ENCODE measurements at regions not wholly inside any gene's neighbourhood (a gene's known extent, or its start where the extent isn't known, plus 50 kb on each side); places are given as distances from the start of the nearest gene placed in this dataset.

DNA sequence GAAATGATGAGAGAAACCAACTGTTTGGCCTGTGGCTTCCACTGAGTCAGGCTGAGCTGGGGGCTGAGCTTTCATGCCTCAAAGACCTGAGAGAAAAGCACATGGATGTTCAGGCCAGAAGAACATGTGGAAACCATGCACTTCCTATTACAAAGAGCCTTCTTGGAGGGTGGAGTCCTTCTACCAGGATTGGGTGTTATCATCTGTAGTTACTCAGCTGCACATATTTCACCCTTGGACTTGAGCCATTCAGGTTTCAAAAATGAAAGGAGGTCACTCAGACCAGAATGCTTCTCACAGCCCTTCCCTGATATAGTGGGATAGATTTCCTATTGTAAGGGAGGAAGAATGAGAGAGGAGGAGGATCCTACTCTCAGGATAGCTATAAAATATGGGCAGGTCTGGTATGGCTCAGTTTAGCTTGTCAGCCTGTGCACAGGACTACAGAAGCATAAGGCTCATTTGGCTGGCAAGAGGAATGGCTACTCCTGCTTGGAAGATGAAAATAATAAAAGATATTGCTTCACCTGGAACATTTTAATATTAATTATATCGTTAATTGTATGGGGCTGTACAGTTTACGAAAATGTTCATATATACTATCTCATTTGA, 173.6 kb upstream of the TMC3 start:
- Histone ChIP-seq H3K79me2 (replicated peaks; ENCODE audit: insufficient read depth) (no peaks in the 10 kb centered on the region), H3F3A (replicated peaks; ENCODE audit: low read depth) (no peaks in the 10 kb centered on the region), H3K27ac (ENCODE audit: low read depth) (no peak overlapping the region), H3K4me3 (no peak overlapping the region), H3K4me2 (no peak overlapping the region), H3K4me1 (ENCODE audit: insufficient read depth) (peaks cover 10% of the 10 kb centered on the region), H3K36me3 (ENCODE audit: insufficient read depth) (no peaks in the 10 kb centered on the region), H4K20me1 (replicated peaks; ENCODE audit: insufficient read depth) (no peaks in the 10 kb centered on the region), H3K27me3 (ENCODE audit: insufficient read depth) (no peaks in the 10 kb centered on the region), H3K9me2 (ENCODE audit: insufficient read depth) (no peaks in the 10 kb centered on the region), H2AFZ (no peak overlapping the region)
- Mint-ChIP-seq H3K36me3 (ENCODE audit: low read depth) (no peaks in the 10 kb centered on the region), H3K4me1 (peaks cover 11% of the 10 kb centered on the region; the same call in 2 of the 3 replicates), H3K4me3 (no peak overlapping the region), H3K9me3 (no peaks in the 10 kb centered on the region), H3K27ac (no peak overlapping the region), H3K27me3 (ENCODE audit: insufficient read depth, low read depth, poor library complexity) (peaks cover 2% of the 10 kb centered on the region)
- no peak for TF ChIP-seq JUNB (IDR thresholded peaks at IDR 0.05; ENCODE audit: unreplicated experiment)
- ATAC-seq (no peak), DNase-seq (ENCODE audit: low spot score) (no peak)

DNA sequence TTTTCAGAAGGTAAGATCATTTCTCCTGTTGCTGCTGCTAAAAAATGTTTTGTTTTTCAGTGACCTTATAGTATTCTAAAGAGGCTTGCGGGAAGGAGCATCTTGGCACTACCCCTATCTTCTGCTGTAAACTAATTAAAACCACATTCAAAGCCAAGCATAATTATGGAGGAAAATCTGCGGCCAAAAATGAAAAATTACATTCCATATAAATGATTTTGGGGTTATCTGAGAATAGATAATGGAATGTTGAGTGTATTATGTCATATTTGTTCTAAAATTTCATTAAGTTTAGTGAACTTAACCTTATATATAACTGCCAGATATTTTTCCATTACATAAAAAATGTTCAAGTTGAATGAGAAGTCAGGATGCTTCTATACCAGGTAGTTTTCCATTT, 170.4 kb upstream of the TMC3 start:
- TF ChIP-seq POLR2AphosphoS5 (IDR thresholded peaks at IDR 0.05; ENCODE audit: low read depth): no peak
- Mint-ChIP-seq H3K36me3 (ENCODE audit: low read depth) (no peaks in the 10 kb centered on the region), H3K4me3 (no peak overlapping the region), H3K27me3 (ENCODE audit: insufficient read depth, low read depth, poor library complexity) (peaks cover 2% of the 10 kb centered on the region), H3K9me3 (no peaks in the 10 kb centered on the region), H3K27ac (no peak overlapping the region), H3K4me1 (peaks cover 11% of the 10 kb centered on the region; the same call in 2 of the 3 replicates)
- Histone ChIP-seq H3K4me1 (ENCODE audit: insufficient read depth) (peaks cover 10% of the 10 kb centered on the region), H3K4me3 (no peak overlapping the region), H3K79me2 (replicated peaks; ENCODE audit: insufficient read depth) (no peaks in the 10 kb centered on the region), H3K27me3 (ENCODE audit: insufficient read depth) (no peaks in the 10 kb centered on the region), H3F3A (replicated peaks; ENCODE audit: low read depth) (no peaks in the 10 kb centered on the region), H3K9me2 (ENCODE audit: insufficient read depth) (no peaks in the 10 kb centered on the region), H3K27ac (ENCODE audit: low read depth) (no peak overlapping the region), H3K36me3 (ENCODE audit: insufficient read depth) (no peaks in the 10 kb centered on the region), H3K4me2 (no peak overlapping the region), H2AFZ (no peak overlapping the region), H4K20me1 (replicated peaks; ENCODE audit: insufficient read depth) (no peaks in the 10 kb centered on the region)
- DNase-seq (ENCODE audit: low spot score) (no peak), ATAC-seq (no peak)

- Mint-ChIP-seq H3K4me1 (no peaks in the 10 kb centered on the region), H3K27me3 (ENCODE audit: insufficient read depth, low read depth, poor library complexity) (peaks cover 1% of the 10 kb centered on the region), H3K36me3 (ENCODE audit: low read depth) (no peaks in the 10 kb centered on the region), H3K4me3 (no peak overlapping the region), H3K9me3 (no peaks in the 10 kb centered on the region), H3K27ac (no peak overlapping the region)
- H2AFZ ChIP-seq: no peak overlapping the region
- TF ChIP-seq EZH2phosphoT487 (IDR thresholded peaks at IDR 0.05; ENCODE audit: unreplicated experiment): no peak
- TF ChIP-seq CREB1 (CRISPR knock-in tag; IDR thresholded peaks at IDR 0.05; ENCODE audit: low read depth): no peak
- TF ChIP-seq, protein P1, sequence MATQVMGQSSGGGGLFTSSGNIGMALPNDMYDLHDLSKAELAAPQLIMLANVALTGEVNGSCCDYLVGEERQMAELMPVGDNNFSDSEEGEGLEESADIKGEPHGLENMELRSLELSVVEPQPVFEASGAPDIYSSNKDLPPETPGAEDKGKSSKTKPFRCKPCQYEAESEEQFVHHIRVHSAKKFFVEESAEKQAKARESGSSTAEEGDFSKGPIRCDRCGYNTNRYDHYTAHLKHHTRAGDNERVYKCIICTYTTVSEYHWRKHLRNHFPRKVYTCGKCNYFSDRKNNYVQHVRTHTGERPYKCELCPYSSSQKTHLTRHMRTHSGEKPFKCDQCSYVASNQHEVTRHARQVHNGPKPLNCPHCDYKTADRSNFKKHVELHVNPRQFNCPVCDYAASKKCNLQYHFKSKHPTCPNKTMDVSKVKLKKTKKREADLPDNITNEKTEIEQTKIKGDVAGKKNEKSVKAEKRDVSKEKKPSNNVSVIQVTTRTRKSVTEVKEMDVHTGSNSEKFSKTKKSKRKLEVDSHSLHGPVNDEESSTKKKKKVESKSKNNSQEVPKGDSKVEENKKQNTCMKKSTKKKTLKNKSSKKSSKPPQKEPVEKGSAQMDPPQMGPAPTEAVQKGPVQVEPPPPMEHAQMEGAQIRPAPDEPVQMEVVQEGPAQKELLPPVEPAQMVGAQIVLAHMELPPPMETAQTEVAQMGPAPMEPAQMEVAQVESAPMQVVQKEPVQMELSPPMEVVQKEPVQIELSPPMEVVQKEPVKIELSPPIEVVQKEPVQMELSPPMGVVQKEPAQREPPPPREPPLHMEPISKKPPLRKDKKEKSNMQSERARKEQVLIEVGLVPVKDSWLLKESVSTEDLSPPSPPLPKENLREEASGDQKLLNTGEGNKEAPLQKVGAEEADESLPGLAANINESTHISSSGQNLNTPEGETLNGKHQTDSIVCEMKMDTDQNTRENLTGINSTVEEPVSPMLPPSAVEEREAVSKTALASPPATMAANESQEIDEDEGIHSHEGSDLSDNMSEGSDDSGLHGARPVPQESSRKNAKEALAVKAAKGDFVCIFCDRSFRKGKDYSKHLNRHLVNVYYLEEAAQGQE (IDR thresholded peaks at IDR 0.05; ENCODE audit: unreplicated experiment): no peak
- TF ChIP-seq JUNB (IDR thresholded peaks at IDR 0.05; ENCODE audit: unreplicated experiment): no peak
- TF ChIP-seq POLR2AphosphoS5 (IDR thresholded peaks at IDR 0.05; ENCODE audit: low read depth): no peak
- no peak overlapping the region for H3K27ac ChIP-seq (ENCODE audit: low read depth)
- H4K20me1 ChIP-seq (replicated peaks; ENCODE audit: insufficient read depth): no peaks in the 10 kb centered on the region
- no peaks in the 10 kb centered on the region for H3K9me2 ChIP-seq (ENCODE audit: insufficient read depth)
- DNase-seq (ENCODE audit: low spot score): no peak
- H3K27me3 ChIP-seq (ENCODE audit: insufficient read depth): no peaks in the 10 kb centered on the region
- H3K4me3 ChIP-seq: no peak overlapping the region
- H3K36me3 ChIP-seq (ENCODE audit: insufficient read depth): no peaks in the 10 kb centered on the region
- ATAC-seq: no peak
- no peak overlapping the region for H3K4me2 ChIP-seq
- H3K79me2 ChIP-seq (replicated peaks; ENCODE audit: insufficient read depth): no peaks in the 10 kb centered on the region
- no peaks in the 10 kb centered on the region for H3K4me1 ChIP-seq (ENCODE audit: insufficient read depth)
- H3F3A ChIP-seq (replicated peaks; ENCODE audit: low read depth): no peaks in the 10 kb centered on the region
Observed at GRCh38 chr15:81540909-81541308, 166.9 kb upstream of the TMC3 start.

Measured in GM23338 (cell line).